NT2/D1 (cell line): ENCODE measurements at regions not wholly inside any gene's neighbourhood (a gene's known extent, or its start where the extent isn't known, plus 50 kb on each side); places are given as distances from the start of the nearest gene placed in this dataset.

ENCODE experiments used
- SUZ12 ChIP-seq: IDR thresholded peaks from 2 replicates; pipeline ENCODE4 v1.6.1; 2011; ENCODE audit not compliant: insufficient read length, insufficient read depth; ENCODE audit errors: extremely low read depth
- YY1 ChIP-seq: IDR thresholded peaks from 2 replicates; pipeline ENCODE4 v1.6.1; 2011; ENCODE audit not compliant: insufficient read length, insufficient read depth

DNA sequence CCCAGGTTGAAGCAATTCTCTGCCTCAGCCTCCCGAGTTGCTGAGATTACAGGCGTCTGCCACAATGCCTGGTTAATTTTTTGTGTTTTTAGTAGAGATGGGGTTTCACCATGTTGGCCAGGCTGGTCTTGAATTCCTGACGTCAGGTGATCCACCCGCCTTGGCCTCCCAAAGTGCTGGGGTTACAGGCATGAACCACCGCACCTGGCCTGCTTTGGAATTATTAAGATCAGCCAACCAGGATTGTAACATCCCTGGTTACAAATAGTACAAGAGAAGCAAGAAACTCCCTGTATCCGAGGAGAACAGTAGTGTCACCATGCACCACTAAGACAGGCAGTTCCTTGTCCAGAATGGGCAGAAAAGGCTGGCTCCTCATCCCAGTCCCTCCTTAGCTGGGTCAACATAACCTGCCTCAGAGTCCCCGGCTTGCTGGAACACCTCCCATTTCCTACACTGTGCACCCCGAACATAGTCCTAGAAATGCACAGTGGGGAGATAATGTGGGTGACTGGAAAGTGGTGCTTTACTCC, 77.2 kb upstream of the INCENP start:
- TF ChIP-seq YY1 (no peak), SUZ12 (no peak)
